SU-DHL-6 (cell line): ENCODE measurements at regions not wholly inside any gene's neighbourhood (a gene's known extent, or its start where the extent isn't known, plus 50 kb on each side); places are given as distances from the start of the nearest gene placed in this dataset.

Experiments used
- CTCF ChIP-seq: fragments of 200-600 bp; sonication (generic); IDR thresholded peaks from one replicate; pipeline ENCODE4 v1.5.1; 2017; ENCODE audit warnings: antibody characterized with exemption, mild to moderate bottlenecking, low read length, moderate library complexity; ENCODE audit not compliant: insufficient read depth, poor library complexity, severe bottlenecking
- EZH2phosphoT487 ChIP-seq: fragments of 200-600 bp; sonication (generic), shearing (Covaris generic); conservative IDR thresholded peaks from 2 replicates; pipeline ENCODE4 v1.6.1; 2018; ENCODE audit warnings: mild to moderate bottlenecking, antibody characterized with exemption, low read length, moderate library complexity, mixed read lengths

DNA sequence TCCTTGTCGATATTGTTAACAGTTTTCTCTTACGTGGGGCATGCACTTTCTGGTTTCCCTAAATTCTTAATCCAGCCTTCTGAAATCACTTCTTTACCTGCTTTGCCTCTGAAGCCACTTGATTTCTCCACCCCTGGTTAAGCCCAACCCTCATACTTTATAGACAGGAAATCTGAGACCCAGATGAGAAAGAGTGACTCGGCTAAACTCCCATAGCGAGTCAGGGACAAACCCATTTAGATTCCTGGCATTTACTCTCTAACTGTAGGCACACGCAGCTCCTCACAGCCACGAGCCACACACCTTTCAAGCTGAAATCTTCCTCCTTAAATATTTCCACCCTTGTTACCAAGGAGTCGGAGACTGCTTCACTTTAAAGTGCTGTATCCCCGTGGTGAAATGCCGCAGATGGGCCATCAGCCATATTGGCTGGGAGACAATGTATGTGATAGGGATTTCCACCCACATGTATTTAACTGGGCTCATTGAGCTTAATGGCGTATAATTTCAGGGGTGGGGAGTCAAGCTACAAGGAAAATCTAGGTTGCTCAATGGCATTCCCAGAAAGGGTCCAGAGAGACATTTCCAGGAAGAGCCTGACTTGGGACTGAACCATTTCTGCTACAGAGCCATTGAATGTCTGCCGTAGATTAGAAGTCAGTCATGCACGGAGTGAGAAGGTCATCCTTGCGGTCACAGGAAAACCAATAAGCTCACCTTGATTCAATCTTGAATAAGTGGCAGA is 49.9 kb upstream of the GRK3 start:
- no peak for TF ChIP-seq CTCF
- TF ChIP-seq EZH2phosphoT487: no peak
